H9 (cell line): ENCODE measurements at regions not wholly inside any gene's neighbourhood (a gene's known extent, or its start where the extent isn't known, plus 50 kb on each side); places are given as distances from the start of the nearest gene placed in this dataset.
A peak's percentile ranks its signal among the peaks of the same experiment; 100 is the strongest.

Experiments used
- DNase-seq: peaks from one replicate; pipeline ENCODE4 v3.0.0-alpha.2; 2017
- H2AFZ ChIP-seq: one replicate; pipeline ENCODE4 v1.6.1; 2013; ENCODE audit warnings: mild to moderate bottlenecking, low read length, control low read depth, moderate library complexity
- H2AK5ac ChIP-seq: 2 replicates; pipeline ENCODE4 v1.6.1; 2013; ENCODE audit warnings: low read length, control low read depth, mixed read lengths; ENCODE audit not compliant: insufficient read length
- H2BK120ac ChIP-seq: one replicate; pipeline ENCODE4 v1.6.1; 2013; ENCODE audit warnings: low read depth, mild to moderate bottlenecking, low read length, control low read depth, inconsistent platforms; ENCODE audit not compliant: poor library complexity, severe bottlenecking
- H2BK12ac ChIP-seq: 2 replicates; pipeline ENCODE4 v1.6.1; 2013; ENCODE audit warnings: low read length, control low read depth, mixed read lengths, low read depth; ENCODE audit not compliant: insufficient read length
- H2BK15ac ChIP-seq: 2 replicates; pipeline ENCODE4 v1.6.1; 2013; ENCODE audit warnings: low read depth, low read length, control low read depth
- H2BK20ac ChIP-seq: one replicate; pipeline ENCODE4 v1.6.1; 2013; ENCODE audit warnings: low read depth, mild to moderate bottlenecking, low read length, control low read depth, inconsistent platforms; ENCODE audit not compliant: poor library complexity, severe bottlenecking
- H2BK5ac ChIP-seq: 2 replicates; pipeline ENCODE4 v1.6.1; 2013; ENCODE audit warnings: low read length, control low read depth, mixed read lengths; ENCODE audit not compliant: insufficient read length
- H3K14ac ChIP-seq: 2 replicates; pipeline ENCODE4 v1.6.1; 2013; ENCODE audit warnings: low read length, control low read depth; ENCODE audit not compliant: insufficient read depth
- H3K18ac ChIP-seq: 2 replicates; pipeline ENCODE4 v1.6.1; 2013; ENCODE audit warnings: low read depth, mild to moderate bottlenecking, mixed read lengths, low read length, control low read depth; ENCODE audit not compliant: insufficient read length
- H3K23ac ChIP-seq: 2 replicates; pipeline ENCODE4 v1.6.1; 2013; ENCODE audit warnings: low read length, control low read depth, mixed read lengths, low read depth; ENCODE audit not compliant: insufficient read length
- H3K23me2 ChIP-seq: 2 replicates; pipeline ENCODE4 v1.6.1; 2013; ENCODE audit warnings: low read depth, mild to moderate bottlenecking, mixed read lengths, low read length, control low read depth; ENCODE audit not compliant: insufficient read length, poor library complexity, severe bottlenecking
- H3K27ac ChIP-seq: 2 replicates; pipeline ENCODE4 v1.5.1; 2013; ENCODE audit warnings: low read length, control low read depth, mixed read lengths, low read depth; ENCODE audit not compliant: insufficient read length
- H3K27me3 ChIP-seq: 2 replicates; pipeline ENCODE4 v1.6.1; 2013; ENCODE audit warnings: low read length, control low read depth, inconsistent platforms; ENCODE audit not compliant: insufficient read depth
- H3K4ac ChIP-seq: 2 replicates; pipeline ENCODE4 v1.6.1; 2013; ENCODE audit warnings: low read depth, mild to moderate bottlenecking, control low read depth, inconsistent platforms, low read length, moderate library complexity
- H3K4me1 ChIP-seq: 2 replicates; pipeline ENCODE4 v1.6.1; 2013; ENCODE audit warnings: low read length, control low read depth, inconsistent platforms; ENCODE audit not compliant: insufficient read depth
- H3K4me2 ChIP-seq: 2 replicates; pipeline ENCODE4 v1.6.1; 2013; ENCODE audit warnings: low read length, control low read depth, mixed read lengths; ENCODE audit not compliant: insufficient read length, insufficient read depth
- H3K56ac ChIP-seq: 2 replicates; pipeline ENCODE4 v1.6.1; 2013; ENCODE audit warnings: low read depth, mild to moderate bottlenecking, mixed read lengths, low read length, control low read depth; ENCODE audit not compliant: insufficient read length
- H3K79me1 ChIP-seq: 2 replicates; pipeline ENCODE4 v1.6.1; 2013; ENCODE audit warnings: low read depth, mild to moderate bottlenecking, moderate library complexity, low read length, control low read depth, inconsistent platforms; ENCODE audit not compliant: insufficient read depth, poor library complexity, severe bottlenecking
- H3K79me2 ChIP-seq: 2 replicates; pipeline ENCODE4 v1.6.1; 2013; ENCODE audit warnings: low read length, control low read depth, inconsistent platforms; ENCODE audit not compliant: insufficient read depth
- H3K9ac ChIP-seq: 2 replicates; pipeline ENCODE4 v1.6.1; 2013; ENCODE audit warnings: low read length, control low read depth, mixed read lengths; ENCODE audit not compliant: insufficient read length; ENCODE audit errors: extremely low read depth
- H3K9me3 ChIP-seq: one replicate; pipeline ENCODE4 v1.6.1; 2013; ENCODE audit warnings: low read depth, low read length, inconsistent platforms; ENCODE audit not compliant: control insufficient read depth
- H3T11ph ChIP-seq: one replicate; pipeline ENCODE4 v1.6.1; 2013; ENCODE audit warnings: mild to moderate bottlenecking, low read length, control low read depth, inconsistent platforms
- H4K20me1 ChIP-seq: one replicate; pipeline ENCODE4 v1.6.1; 2013; ENCODE audit not compliant: control insufficient read depth, insufficient read length, insufficient read depth
- H4K5ac ChIP-seq: 2 replicates; pipeline ENCODE4 v1.6.1; 2013; ENCODE audit warnings: low read depth, mild to moderate bottlenecking, mixed read lengths, low read length, control low read depth; ENCODE audit not compliant: insufficient read length
- H4K8ac ChIP-seq: replicated peaks from 2 replicates; pipeline ENCODE4 v1.6.1; 2013; ENCODE audit warnings: low read length, control low read depth, mixed read lengths, low read depth; ENCODE audit not compliant: insufficient read length
- H4K91ac ChIP-seq: 2 replicates; pipeline ENCODE4 v1.6.1; 2013; ENCODE audit warnings: low read depth, mild to moderate bottlenecking, moderate library complexity, mixed read lengths, low read length, control low read depth; ENCODE audit not compliant: insufficient read length
- H3K27ac Mint-ChIP-seq, 3 experiments: 2 replicates in 2 of 3; 3 replicates in 1 of 3; pipeline ENCODE4 v1.8.0; 2020 to 2021; ENCODE audit warnings: mixed read lengths in 3 of 3, mild to moderate bottlenecking in 1 of 3, moderate library complexity in 1 of 3
- H3K27me3 Mint-ChIP-seq: 2 replicates; pipeline ENCODE4 v1.8.0; 2021; ENCODE audit warnings: low read depth, mild to moderate bottlenecking, moderate library complexity, mixed read lengths
- H3K36me3 Mint-ChIP-seq, 3 experiments: 2 replicates in 2 of 3; 3 replicates in 1 of 3; pipeline ENCODE4 v1.8.0; 2020 to 2021; ENCODE audit warnings: low read depth in 3 of 3, mixed read lengths in 3 of 3; ENCODE audit not compliant: insufficient read depth in 1 of 3
- H3K4me1 Mint-ChIP-seq, 2 experiments: 2 replicates each; pipeline ENCODE4 v1.8.0; 2020; ENCODE audit warnings: mixed read lengths in 2 of 2
- H3K4me3 Mint-ChIP-seq, 2 experiments: 2 replicates in 1 of 2; 3 replicates in 1 of 2; pipeline ENCODE4 v1.8.0; 2020 to 2021; ENCODE audit warnings: mild to moderate bottlenecking in 2 of 2, mixed read lengths in 2 of 2, moderate library complexity in 1 of 2
- H3K9me3 Mint-ChIP-seq, 2 experiments: 2 replicates in 1 of 2; 3 replicates in 1 of 2; pipeline ENCODE4 v1.8.0; 2020; ENCODE audit warnings: mild to moderate bottlenecking in 2 of 2, mixed read lengths in 2 of 2, moderate library complexity in 1 of 2
- CTCF ChIP-seq: fragments of 200-600 bp; sonication (generic); conservative IDR thresholded peaks from 3 replicates; pipeline ENCODE4 v1.8.0; 2021; ENCODE audit warnings: antibody characterized with exemption, mild to moderate bottlenecking
- whole genome bisulfite sequencing: extraction: QIAGEN DNeasy Blood & Tissue Kit; methylation state at CpG from one replicate; pipeline ENCODE4 v1.1.7; 2013; ENCODE audit warnings: missing lambda C conversion rate, low lambda C conversion rate, mixed read lengths; ENCODE audit not compliant: insufficient read length; ENCODE audit errors: extremely low coverage; 5-methylcytosine and 5-hydroxymethylcytosine counted together

- Histone ChIP-seq H3K23me2 (no peaks in the 10 kb centered on the region), H2BK120ac (no peak overlapping the region), H2BK15ac (no peak overlapping the region), H3K14ac (no peak overlapping the region), H2AFZ (no peak overlapping the region), H3K9ac (no peak overlapping the region), H4K20me1 (no peaks in the 10 kb centered on the region), H4K91ac (no peak overlapping the region), H2AK5ac (no peak overlapping the region), H3K79me1 (no peaks in the 10 kb centered on the region), H3K23ac (no peak overlapping the region), H2BK20ac (no peak overlapping the region), H3K27ac (no peak overlapping the region), H3K18ac (no peak overlapping the region), H3K79me2 (no peaks in the 10 kb centered on the region), H3K56ac (no peak overlapping the region), H4K8ac (no peak overlapping the region), H2BK5ac (no peak overlapping the region), H3K27me3 (no peaks in the 10 kb centered on the region), H3K4ac (no peak overlapping the region), H2BK12ac (no peak overlapping the region), H3K4me1 (no peaks in the 10 kb centered on the region), H4K5ac (no peak overlapping the region), H3K4me2 (no peak overlapping the region), H3K9me3 (no peaks in the 10 kb centered on the region), H3T11ph (no peak overlapping the region)
- Mint-ChIP-seq H3K36me3 (no peaks in the 10 kb centered on the region), H3K27me3 (no peaks in the 10 kb centered on the region), H3K4me3 (no peak overlapping the region), H3K4me1 (peaks cover 3% of the 10 kb centered on the region in 2 experiments; a peak in 3 of 4 replicates), H3K9me3 (no peaks in the 10 kb centered on the region), H3K27ac (no peak overlapping the region)
- TF ChIP-seq CTCF: no peak
- whole genome bisulfite sequencing: no CpG with 5 or more reads among the region's 5 CpGs
- peak; percentile 25 for DNase-seq
These were observed 287.6 kb downstream of the BCHE start for GRCh38 chr3:165549665-165550064.
